Ishikawa (cell line): ENCODE measurements at regions not wholly inside any gene's neighbourhood (a gene's known extent, or its start where the extent isn't known, plus 50 kb on each side); places are given as distances from the start of the nearest gene placed in this dataset.

Experiments
- CEBPB ChIP-seq: IDR thresholded peaks from 2 replicates; pipeline ENCODE4 v1.6.1; 2012
- EP300 ChIP-seq: IDR thresholded peaks from 2 replicates; pipeline ENCODE4 v1.6.1; 2012; ENCODE audit warnings: borderline replicate concordance
- USF1 ChIP-seq: IDR thresholded peaks from 2 replicates; pipeline ENCODE4 v1.6.1; 2012
- YY1 ChIP-seq: IDR thresholded peaks from 2 replicates; pipeline ENCODE4 v1.6.1; 2012; ENCODE audit warnings: low read depth

DNA sequence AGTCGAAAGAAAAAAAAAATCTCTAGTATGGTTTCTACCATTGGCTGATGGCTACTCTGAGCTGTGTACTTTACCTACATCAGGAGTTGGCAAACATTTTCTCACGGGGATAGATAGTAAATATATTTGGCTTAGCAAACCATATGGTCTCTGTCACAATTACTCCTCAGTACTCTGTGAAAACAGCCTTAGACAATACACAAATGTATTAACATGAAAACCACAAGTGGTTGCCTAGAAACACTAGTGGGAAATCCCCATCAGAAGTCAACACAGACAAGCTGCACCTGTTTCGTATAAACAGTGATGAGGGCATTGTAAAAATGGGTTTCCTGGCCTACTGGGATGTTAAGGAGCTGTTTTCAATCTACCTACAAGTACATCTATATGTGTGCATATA lies 84.6 kb upstream of the NAV3 start:
- TF ChIP-seq EP300 (no peak), YY1 (no peak), USF1 (no peak), CEBPB (no peak)
